RWPE1 (cell line): ENCODE measurements at regions not wholly inside any gene's neighbourhood (a gene's known extent, or its start where the extent isn't known, plus 50 kb on each side); places are given as distances from the start of the nearest gene placed in this dataset.
"Not testable (repeated sequence)": the region's sequence is repeated elsewhere in the genome, so short reads cannot be mapped to it uniquely, and the experiment has no call there.

Experiments
- CTCF ChIA-PET: fragments of 350-600 bp; sonication (Branson Sonifier 250); formaldehyde crosslinking; extraction: SDS; loops from one replicate; lab custom pipeline; 2021; lab: Yijun Ruan, JAX
- POLR2A ChIA-PET: fragments of 400-600 bp; formaldehyde crosslinking; extraction: SDS; loops from one replicate; lab custom pipeline; 2020; ENCODE audit warnings: antibody characterized with exemption; ENCODE audit not compliant: low non-redundant PET; lab: Yijun Ruan, JAX
- DNase-seq: peaks from one replicate; pipeline ENCODE4 v3.0.0; 2012; ENCODE audit warnings: low spot score
- H3K27ac ChIP-seq: fragments of 450-650 bp; 2 replicates; pipeline ENCODE4 v1.5.1; 2017
- CTCF ChIP-seq: fragments of 450-650 bp; conservative IDR thresholded peaks from 2 replicates; pipeline ENCODE4 v1.5.1; 2017; ENCODE audit warnings: low read depth, mild to moderate bottlenecking

DNA sequence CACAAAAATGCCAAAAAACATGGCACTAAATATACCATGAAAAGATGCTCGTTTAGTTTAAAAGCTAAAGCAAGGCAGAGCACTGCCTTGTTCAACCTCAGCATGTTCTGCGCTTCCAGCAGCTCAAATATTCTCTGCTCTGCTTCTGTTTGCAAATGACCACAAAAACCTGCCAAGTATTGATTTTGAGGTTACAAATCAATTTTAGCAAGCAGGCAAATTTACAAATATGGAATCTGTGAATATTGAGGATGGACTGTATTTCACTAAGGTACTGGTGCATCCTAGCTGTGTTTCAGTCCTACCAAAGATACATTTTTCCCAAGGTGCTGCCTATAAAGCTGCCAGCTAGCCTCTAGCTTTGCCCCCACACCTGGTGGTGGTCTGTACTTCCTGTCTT is 449.9 kb downstream of the PREX1 start:
- ChIA-PET POLR2A (no interaction called here), CTCF (interaction anchor here (0.6 to 2.5 kb wide), 3 partner anchors 243 to 571 kb away, joined by 3 to 12 read pairs (median 3); no protein-coding TSS in a partner anchor)
- H3K27ac ChIP-seq: no peak overlapping the region
- no peak for TF ChIP-seq CTCF
- no peak for DNase-seq

DNA sequence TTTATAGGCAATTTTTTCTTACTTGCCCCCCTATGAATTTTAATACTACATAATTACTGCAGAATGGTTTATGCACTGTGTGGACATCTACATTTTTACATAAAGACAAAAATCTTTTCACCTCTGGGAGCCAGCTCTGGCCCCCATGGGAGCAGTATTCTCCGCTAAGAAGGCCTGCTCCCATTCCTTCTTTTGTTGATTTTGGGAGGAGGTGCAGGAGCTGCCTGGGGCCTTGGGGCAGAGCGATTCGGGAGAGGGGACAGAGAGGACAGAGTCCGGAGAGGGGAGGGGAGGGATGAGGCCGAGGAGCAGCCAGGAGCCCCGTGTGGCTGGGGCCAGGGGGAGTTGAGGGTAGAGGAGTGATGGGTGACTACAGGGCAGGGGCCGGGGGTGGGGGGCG is 452.0 kb downstream of the PREX1 start:
- POLR2A ChIA-PET: no interaction called here
- CTCF ChIA-PET: interaction anchor here (0.7 to 2.5 kb wide), 2 partner anchors 10 to 245 kb away, joined by 3 to 12 read pairs; no protein-coding TSS in a partner anchor
- no peak overlapping the region for H3K27ac ChIP-seq
- DNase-seq: no peak
- no peak for TF ChIP-seq CTCF

GRCh38 chr20:48374991-48375595 is 452.7 kb downstream of the PREX1 start:
- H3K27ac ChIP-seq: peak overlapping the region; percentile 73
- no peak for DNase-seq
- ChIA-PET POLR2A (no interaction called here), CTCF (interaction anchor here (0.6 to 1.2 kb wide), 3 partner anchors 9 to 96 kb away, joined by 3 to 4 read pairs (median 3); no protein-coding TSS in a partner anchor)
- no peak for TF ChIP-seq CTCF

GRCh38 chr20:48374031-48374907 is 453.5 kb downstream of the PREX1 start:
- H3K27ac ChIP-seq: peak overlapping the region; percentile 73
- ChIA-PET CTCF (interaction anchor here (0.6 to 1.2 kb wide), 3 partner anchors 78 to 591 kb away, joined by 3 to 4 read pairs (median 3); no protein-coding TSS in a partner anchor), POLR2A (interaction anchor here (0.5 kb wide), 1 partner anchor 565 kb away, joined by 3 read pairs; no protein-coding TSS in a partner anchor)
- peak; percentile 26 for DNase-seq
- TF ChIP-seq CTCF: peak; percentile 68

DNA sequence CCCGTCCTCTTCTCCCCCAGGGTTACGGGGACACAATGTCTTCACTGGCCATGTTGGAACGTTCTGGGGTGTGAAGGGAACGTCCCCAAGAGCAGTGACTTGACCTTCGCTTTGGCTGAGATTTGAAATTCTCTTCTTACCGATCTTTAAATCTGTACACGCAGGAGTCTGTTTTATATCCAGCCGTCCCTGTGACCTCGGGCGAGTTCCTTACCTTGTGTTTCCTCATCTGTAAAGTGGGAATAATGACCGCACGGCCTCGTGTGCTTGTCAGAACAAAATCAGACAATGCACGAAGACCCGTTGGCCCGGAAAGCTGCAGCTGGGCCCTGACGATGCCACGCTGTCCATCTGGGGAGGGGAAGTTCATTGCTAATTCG is 454.3 kb downstream of the PREX1 start:
- ChIA-PET CTCF (interaction anchor here (0.7 to 1.2 kb wide), 2 partner anchors 98 to 591 kb away, joined by 3 to 4 read pairs; no protein-coding TSS in a partner anchor), POLR2A (no interaction called here)
- H3K27ac ChIP-seq: peak overlapping the region; percentile 73
- no peak for DNase-seq
- no peak for TF ChIP-seq CTCF

DNA sequence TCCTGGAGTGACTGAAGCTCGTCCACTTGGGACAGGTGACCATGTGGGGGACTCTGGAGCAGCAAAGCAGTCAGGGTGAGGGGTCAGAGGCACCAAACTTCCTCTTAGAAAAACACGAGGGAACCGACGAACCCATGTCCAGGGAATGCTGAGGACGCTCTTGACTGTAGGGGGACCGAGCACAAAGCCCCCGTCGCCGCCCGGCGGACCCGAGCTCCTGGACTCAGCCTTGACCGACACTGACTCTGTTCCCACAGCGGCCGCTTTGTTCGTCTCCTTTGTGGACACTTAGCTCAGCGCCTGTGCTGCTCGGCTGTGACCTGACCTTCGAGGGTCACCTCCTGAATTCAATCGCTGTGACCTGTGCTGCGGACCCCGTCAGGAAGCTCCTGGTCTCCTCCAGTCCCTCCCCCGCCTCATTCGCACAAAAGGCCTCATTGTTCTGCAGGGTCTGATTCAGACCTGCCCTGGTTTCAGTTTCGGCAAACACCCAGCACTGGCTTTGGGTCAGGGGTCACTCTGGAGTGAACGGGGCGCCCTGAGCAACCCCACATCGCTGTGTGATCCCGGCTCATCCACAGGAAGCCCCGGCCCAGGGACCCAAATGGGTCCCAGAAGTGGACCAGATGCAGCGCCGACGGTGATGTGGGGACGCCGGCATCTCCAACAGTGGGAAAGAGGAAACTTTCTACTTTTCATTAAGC is 454.8 kb downstream of the PREX1 start:
- POLR2A ChIA-PET, CTCF ChIA-PET, DNase-seq, H3K27ac ChIP-seq: not testable (repeated sequence)
